Mucosa of gallbladder (tissue), 1 donor: ENCODE measurements at regions not wholly inside any gene's neighbourhood (a gene's known extent, or its start where the extent isn't known, plus 50 kb on each side); places are given as distances from the start of the nearest gene placed in this dataset.
"Not testable (repeated sequence)": the region's sequence is repeated elsewhere in the genome, so short reads cannot be mapped to it uniquely, and the experiment has no call there.

Source experiments
- DNase-seq: peaks from one replicate; pipeline ENCODE4 v3.0.0-alpha.2; 2020; ENCODE audit warnings: low spot score
- donor health status: DM: no; HTN: no; CAD: no.

DNA sequence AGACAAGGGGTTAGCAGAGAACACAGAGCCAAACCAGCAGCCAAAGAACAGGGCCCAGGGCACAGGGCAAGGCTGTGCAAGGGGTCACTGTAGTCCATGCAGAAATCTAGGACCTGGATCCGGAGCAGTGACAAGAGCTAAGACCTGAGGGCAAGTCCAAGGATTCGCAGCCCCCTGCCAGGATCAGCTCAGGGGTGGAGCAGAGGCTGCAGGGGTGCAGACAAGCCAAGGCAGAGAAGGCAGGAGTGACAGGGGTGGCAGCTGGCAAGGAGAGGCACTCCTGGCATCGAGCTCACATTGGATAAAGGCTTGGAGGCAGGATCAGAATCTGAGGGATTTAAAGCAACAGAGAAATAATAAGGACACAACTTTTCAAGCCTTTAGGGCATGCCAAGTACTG, 80.7 kb upstream of the NANOS1 start:
- DNase-seq = no peak

GRCh38 chr10:118950190-118950680, 79.3 kb upstream of the NANOS1 start:
- DNase-seq = no peak

DNA sequence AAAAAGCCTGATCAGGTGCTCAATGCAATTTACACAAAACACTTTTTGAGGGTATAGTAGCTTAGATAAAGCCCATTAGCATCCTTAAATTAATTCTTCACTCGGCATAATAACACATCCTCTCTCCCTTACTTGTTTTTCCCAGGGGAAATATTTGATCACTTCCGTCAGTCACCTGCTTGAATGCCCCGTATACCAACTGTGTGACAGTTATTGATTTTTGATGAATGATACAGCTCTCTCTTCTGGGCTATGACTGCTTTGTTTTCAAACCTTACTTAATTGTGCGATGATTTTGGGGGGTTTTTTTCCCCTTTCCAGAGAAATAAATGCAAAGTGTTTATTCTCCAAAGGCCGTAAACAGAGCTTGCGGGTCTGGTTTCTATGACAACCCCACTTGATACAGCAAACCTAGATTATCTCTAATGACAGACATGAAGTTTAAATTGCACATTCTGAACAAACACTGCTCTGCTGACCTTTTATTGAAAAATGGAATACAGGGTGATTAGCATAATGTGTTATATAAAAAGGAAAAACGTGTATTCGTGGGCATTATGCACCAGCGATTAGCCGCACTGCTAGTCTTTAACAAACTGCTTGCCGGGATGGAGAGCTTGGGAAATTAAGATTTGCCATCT, 78.4 kb upstream of the NANOS1 start:
- no peak for DNase-seq

- DNase-seq = peak; percentile 5
Observed at GRCh38 chr10:118952493-118953295, 76.8 kb upstream of the NANOS1 start.

DNA sequence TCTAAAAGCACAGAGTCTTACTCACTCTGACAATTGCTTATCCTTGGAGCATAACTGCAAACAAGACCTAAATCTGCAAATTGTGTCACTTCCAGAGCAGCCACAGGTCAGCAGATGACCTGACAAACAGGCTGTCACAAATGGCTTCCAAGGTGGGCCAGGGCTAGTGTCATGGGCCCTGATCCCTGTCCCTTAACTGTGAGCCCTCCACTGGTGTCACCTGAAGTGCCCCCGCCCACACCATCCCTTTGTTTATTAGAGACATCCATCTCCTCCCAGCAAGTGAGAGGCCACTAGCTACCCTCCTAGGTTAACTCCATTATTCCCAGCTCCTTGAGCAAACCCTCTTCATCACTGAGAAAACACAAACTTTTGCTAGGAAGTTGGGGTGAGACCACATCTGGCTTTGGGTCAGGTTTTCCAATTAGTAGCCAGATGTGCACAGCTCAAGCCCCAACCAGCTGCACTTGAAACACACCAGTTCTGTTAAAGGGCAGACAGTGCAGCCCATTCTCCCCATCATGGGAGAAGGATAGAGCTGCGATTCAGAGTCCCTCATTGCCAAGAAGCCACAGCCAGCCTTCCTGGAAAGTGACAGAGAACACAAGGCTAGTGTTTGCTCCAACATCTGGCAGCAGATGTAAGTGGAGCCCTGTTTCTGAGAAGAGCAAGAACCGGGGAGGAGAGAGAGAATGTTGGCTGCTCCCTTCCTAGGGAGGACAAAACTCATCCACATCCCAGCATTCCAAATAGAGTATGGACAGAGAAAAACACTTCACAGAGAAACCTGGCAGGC, 75.7 kb upstream of the NANOS1 start:
- DNase-seq = peak; percentile 30

GRCh38 chr10:118955531-118955930, 74.0 kb upstream of the NANOS1 start:
- peak; percentile 4 for DNase-seq

- peak; percentile 5 for DNase-seq
Observed at GRCh38 chr10:118955951-118956801, 73.3 kb upstream of the NANOS1 start.

- no peak for DNase-seq
Observed at GRCh38 chr10:118956802-118957442, 72.6 kb upstream of the NANOS1 start.

DNA sequence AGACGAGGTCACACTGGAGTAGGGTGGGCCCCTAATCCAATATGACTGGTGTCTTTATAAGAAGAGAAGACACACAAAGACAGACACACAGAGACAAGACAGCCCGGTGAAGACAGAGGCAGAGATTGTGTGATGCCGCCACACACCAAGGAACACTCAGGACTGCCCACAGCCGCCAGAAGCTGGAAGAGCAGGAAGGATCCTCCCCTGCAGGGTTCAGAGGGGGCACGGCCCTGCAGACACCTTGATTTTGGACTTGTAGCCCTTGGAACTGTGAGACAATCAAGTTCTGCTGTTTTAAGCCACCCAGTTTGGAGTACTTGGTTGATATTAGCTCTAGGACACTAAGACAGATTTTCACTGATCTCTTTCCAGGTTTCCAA, 72.1 kb upstream of the NANOS1 start:
- DNase-seq = no peak

GRCh38 chr10:118957966-118958365, 71.5 kb upstream of the NANOS1 start:
- DNase-seq = no peak

GRCh38 chr10:118958559-118958958, 71.0 kb upstream of the NANOS1 start:
- DNase-seq = no peak

GRCh38 chr10:118958984-118959925, 70.3 kb upstream of the NANOS1 start:
- DNase-seq = peak; percentile 83

- DNase-seq = no peak
Observed at GRCh38 chr10:118960157-118961090, 69.1 kb upstream of the NANOS1 start.

- no peak for DNase-seq
Observed at GRCh38 chr10:118961436-118961835, 68.1 kb upstream of the NANOS1 start.

DNA sequence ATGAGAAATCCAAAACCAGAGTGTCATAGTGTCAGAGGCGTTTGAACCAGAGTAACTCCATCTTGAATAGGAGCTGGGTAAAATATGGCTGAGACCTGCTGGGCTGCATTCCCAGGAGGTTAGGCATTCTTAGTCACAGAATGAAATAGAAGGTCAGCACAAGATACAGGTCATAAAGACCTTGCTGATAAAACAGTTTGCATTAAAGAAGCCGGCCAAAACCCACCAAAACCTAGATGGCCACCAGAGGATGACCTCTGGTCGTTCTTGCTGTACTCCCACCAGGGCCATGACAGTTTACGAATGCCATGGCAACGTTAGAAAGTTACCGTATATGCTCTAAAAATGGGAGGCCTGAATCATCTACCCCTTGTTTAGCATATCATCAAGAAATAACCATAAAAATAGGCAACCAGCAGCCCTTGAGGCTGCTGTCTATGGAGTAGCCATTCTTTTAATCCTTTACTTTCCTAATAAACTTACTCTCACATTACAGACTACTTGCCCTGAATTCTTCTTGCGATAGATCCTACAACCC, 67.1 kb upstream of the NANOS1 start:
- DNase-seq = not testable (repeated sequence)

DNA sequence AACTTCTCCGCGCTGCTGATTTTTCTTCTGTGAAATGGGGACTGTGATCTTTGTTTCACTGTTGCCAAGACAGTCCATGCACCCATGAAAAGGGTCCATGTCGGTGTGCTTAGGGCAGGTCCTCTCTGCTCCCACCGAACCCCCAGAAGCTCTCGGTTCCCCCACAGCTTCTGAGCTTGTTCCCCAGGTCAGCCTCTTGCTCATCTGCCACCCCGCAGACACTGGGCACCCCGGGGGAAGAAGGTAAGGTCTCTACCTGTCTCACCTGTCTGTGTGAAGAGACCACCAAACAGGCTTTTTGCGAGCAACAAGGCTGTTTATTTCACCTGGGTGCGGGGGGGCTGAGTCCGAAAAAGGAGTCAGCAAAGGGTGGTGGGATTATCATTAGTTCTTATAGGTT, 66.2 kb upstream of the NANOS1 start:
- DNase-seq = no peak

GRCh38 chr10:118963933-118964332, 65.6 kb upstream of the NANOS1 start:
- DNase-seq = no peak

DNA sequence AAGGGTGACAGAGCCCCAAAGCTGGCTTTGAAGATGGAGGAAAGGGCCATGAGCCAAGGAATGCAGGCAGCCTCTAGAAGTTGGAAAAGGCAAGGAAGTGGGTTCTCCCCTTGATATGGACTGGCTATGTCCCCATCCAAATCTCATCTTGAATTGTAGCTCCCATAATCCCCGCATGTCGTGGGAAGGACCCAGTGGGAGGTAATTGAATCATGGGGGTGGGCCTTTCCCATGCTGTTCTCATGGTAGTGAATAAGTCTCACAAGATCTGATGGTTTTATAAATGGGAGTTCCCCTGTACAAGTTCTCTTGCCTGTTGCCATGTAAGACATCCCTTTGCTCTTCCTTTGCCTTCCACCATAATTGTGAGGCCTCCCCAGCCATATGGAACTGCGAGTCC, 65.0 kb upstream of the NANOS1 start:
- not testable (repeated sequence) for DNase-seq
